WERI-Rb-1 (cell line): ENCODE measurements at regions not wholly inside any gene's neighbourhood (a gene's known extent, or its start where the extent isn't known, plus 50 kb on each side); places are given as distances from the start of the nearest gene placed in this dataset.

Experiments used
- DNase-seq: peaks from one replicate; pipeline ENCODE4 v3.0.0-alpha.2; 2020
- H3K27ac ChIP-seq: fragments of 250-450 bp; sonication (Bioruptor Pico); 2 replicates; pipeline ENCODE4 v1.5.1; 2020; ENCODE audit warnings: mild to moderate bottlenecking, moderate library complexity
- H3K27me3 ChIP-seq: fragments of 250-450 bp; sonication (Bioruptor Pico); 2 replicates; pipeline ENCODE4 v1.5.1; 2021; ENCODE audit warnings: mild to moderate bottlenecking, low read depth, moderate library complexity; ENCODE audit not compliant: insufficient read depth, severe bottlenecking
- H3K36me3 ChIP-seq: fragments of 250-450 bp; sonication (Bioruptor Pico); 2 replicates; pipeline ENCODE4 v1.5.1; 2020; ENCODE audit warnings: mild to moderate bottlenecking, moderate library complexity
- H3K4me3 ChIP-seq: 2 replicates; pipeline ENCODE4 v1.5.1; 2011; ENCODE audit warnings: low read depth, mild to moderate bottlenecking, control low read depth, low read length
- H3K9me3 ChIP-seq: fragments of 250-450 bp; sonication (Bioruptor Pico); 2 replicates; pipeline ENCODE4 v1.5.1; 2021; ENCODE audit warnings: mild to moderate bottlenecking, moderate library complexity; ENCODE audit not compliant: severe bottlenecking
- CTCF ChIP-seq: IDR thresholded peaks from 2 replicates; pipeline ENCODE4 v1.5.1; 2011; ENCODE audit warnings: low read depth, mild to moderate bottlenecking, control low read depth, inconsistent platforms, low read length

GRCh38 chr3:74349015-74349414 is 265.4 kb downstream of the CNTN3 start:
- DNase-seq, result no peak

GRCh38 chr3:74347563-74348268 is 266.7 kb downstream of the CNTN3 start:
- no peaks in the 10 kb centered on the region for H3K36me3 ChIP-seq

More at GRCh38 chr3:74349015-74349414, 265.4 kb downstream of the CNTN3 start:
- H3K9me3 ChIP-seq, result no peaks in the 10 kb centered on the region
- H3K4me3 ChIP-seq, result no peak overlapping the region
- no peak for TF ChIP-seq CTCF
- no peak overlapping the region for H3K27ac ChIP-seq
- no peaks in the 10 kb centered on the region for H3K36me3 ChIP-seq
- H3K27me3 ChIP-seq, result no peaks in the 10 kb centered on the region

GRCh38 chr3:74346896-74347295 is 267.6 kb downstream of the CNTN3 start:
- H3K27ac ChIP-seq, result no peak overlapping the region
- no peak for TF ChIP-seq CTCF
- H3K27me3 ChIP-seq, result no peaks in the 10 kb centered on the region
- H3K36me3 ChIP-seq, result no peaks in the 10 kb centered on the region
- H3K9me3 ChIP-seq, result no peaks in the 10 kb centered on the region
- DNase-seq, result no peak
- H3K4me3 ChIP-seq, result no peak overlapping the region

More at GRCh38 chr3:74347563-74348268, 266.7 kb downstream of the CNTN3 start:
- Histone ChIP-seq H3K27ac (no peak overlapping the region), H3K9me3 (no peaks in the 10 kb centered on the region), H3K4me3 (no peak overlapping the region), H3K27me3 (no peaks in the 10 kb centered on the region)
- no peak for DNase-seq
- no peak for TF ChIP-seq CTCF

- no peaks in the 10 kb centered on the region for H3K27me3 ChIP-seq
- no peaks in the 10 kb centered on the region for H3K9me3 ChIP-seq
- no peaks in the 10 kb centered on the region for H3K36me3 ChIP-seq
- no peak for TF ChIP-seq CTCF
- H3K27ac ChIP-seq, result no peak overlapping the region
- DNase-seq, result no peak
- H3K4me3 ChIP-seq, result no peak overlapping the region
These were observed 268.8 kb downstream of the CNTN3 start for GRCh38 chr3:74345701-74346100.

- H3K9me3 ChIP-seq, result no peaks in the 10 kb centered on the region
- H3K4me3 ChIP-seq, result no peak overlapping the region
- H3K27me3 ChIP-seq, result no peaks in the 10 kb centered on the region
- H3K27ac ChIP-seq, result no peak overlapping the region
- H3K36me3 ChIP-seq, result no peaks in the 10 kb centered on the region
- TF ChIP-seq CTCF, result no peak
- no peak for DNase-seq
These were observed 269.5 kb downstream of the CNTN3 start for GRCh38 chr3:74344865-74345440.
